B cell (primary cell): ENCODE measurements at regions not wholly inside any gene's neighbourhood (a gene's known extent, or its start where the extent isn't known, plus 50 kb on each side); places are given as distances from the start of the nearest gene placed in this dataset.

Source experiments
- EZH2 ChIP-seq: IDR thresholded peaks from 2 replicates; pipeline ENCODE4 v1.6.1; 2012; ENCODE audit warnings: borderline replicate concordance, low read depth, mild to moderate bottlenecking, moderate library complexity, low read length; ENCODE audit not compliant: insufficient read depth, poor library complexity, severe bottlenecking
- TF ChIP-seq, protein P1 (sequence below): fragments of 200-600 bp; IDR thresholded peaks from one replicate; pipeline ENCODE4 v1.8.0; 2022; ENCODE audit warnings: antibody characterized with exemption, mild to moderate bottlenecking

DNA sequence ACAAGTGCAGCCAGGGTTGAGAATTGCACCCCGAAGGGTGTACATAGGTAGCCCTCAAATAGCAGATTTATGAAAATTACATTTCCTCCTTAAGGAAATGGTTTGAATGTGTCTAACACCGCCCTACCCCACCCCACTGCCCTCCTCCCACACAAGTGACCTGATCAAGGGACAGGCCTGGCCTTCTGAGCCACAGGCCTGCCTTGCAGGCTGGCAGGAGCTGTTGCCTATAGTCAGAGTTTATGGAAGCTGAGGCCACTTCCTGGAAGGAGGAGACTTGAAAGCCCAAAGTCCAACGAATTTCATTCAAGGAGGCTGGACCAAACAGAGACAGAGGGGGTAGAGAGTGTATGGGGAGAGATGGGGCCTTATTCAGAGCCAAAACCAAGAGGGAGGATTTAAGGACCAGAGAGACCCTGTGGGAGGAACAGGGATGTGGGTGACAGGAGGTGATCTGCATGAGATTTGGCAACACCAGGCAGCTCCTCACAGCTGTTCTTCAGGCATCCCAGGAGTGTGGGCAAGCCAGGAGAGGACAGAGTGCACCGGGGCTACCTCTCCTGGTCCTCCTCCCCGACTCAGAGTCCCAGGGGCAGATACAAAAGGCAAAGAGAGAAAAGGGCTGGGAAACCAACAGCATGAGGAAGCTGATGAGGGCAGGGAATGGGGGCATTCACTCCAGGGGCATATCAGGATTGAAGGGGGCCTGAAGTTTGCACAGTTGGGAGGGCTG lies 100.4 kb upstream of the HES1 start:
- TF ChIP-seq, protein P1, sequence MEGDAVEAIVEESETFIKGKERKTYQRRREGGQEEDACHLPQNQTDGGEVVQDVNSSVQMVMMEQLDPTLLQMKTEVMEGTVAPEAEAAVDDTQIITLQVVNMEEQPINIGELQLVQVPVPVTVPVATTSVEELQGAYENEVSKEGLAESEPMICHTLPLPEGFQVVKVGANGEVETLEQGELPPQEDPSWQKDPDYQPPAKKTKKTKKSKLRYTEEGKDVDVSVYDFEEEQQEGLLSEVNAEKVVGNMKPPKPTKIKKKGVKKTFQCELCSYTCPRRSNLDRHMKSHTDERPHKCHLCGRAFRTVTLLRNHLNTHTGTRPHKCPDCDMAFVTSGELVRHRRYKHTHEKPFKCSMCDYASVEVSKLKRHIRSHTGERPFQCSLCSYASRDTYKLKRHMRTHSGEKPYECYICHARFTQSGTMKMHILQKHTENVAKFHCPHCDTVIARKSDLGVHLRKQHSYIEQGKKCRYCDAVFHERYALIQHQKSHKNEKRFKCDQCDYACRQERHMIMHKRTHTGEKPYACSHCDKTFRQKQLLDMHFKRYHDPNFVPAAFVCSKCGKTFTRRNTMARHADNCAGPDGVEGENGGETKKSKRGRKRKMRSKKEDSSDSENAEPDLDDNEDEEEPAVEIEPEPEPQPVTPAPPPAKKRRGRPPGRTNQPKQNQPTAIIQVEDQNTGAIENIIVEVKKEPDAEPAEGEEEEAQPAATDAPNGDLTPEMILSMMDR: no peak
- no peak for TF ChIP-seq EZH2
